ENCODE measurements at regions not wholly inside any gene's neighbourhood (a gene's known extent, or its start where the extent isn't known, plus 50 kb on each side); places are given as distances from the start of the nearest gene placed in this dataset.
"Not testable (repeated sequence)": the region's sequence is repeated elsewhere in the genome, so short reads cannot be mapped to it uniquely, and the experiment has no call there.

GRCh38 chr2:36058076-36058475, 297.5 kb upstream of the CRIM1 start:
- no peak for DNase-seq (ENCODE audit: low spot score)

- DNase-seq (ENCODE audit: low spot score): no peak
Measured at GRCh38 chr2:36052819-36053218, 302.8 kb upstream of the CRIM1 start.

GRCh38 chr2:36044411-36044810, 311.2 kb upstream of the CRIM1 start:
- DNase-seq (ENCODE audit: low spot score): no peak

- DNase-seq (ENCODE audit: low spot score): no peak
Measured at GRCh38 chr2:36035137-36035536, 320.4 kb upstream of the CRIM1 start.

GRCh38 chr2:36032046-36032445, 323.5 kb upstream of the CRIM1 start:
- DNase-seq (ENCODE audit: low spot score): no peak

GRCh38 chr2:36031471-36031870, 324.1 kb upstream of the CRIM1 start:
- no peak for DNase-seq (ENCODE audit: low spot score)

- no peak for DNase-seq (ENCODE audit: low spot score)
Measured at GRCh38 chr2:36027616-36028015, 328.0 kb upstream of the CRIM1 start.

- DNase-seq (ENCODE audit: low spot score): no peak
Measured at GRCh38 chr2:36013064-36013463, 342.5 kb upstream of the CRIM1 start.

- no peak for DNase-seq (ENCODE audit: low spot score)
Measured at GRCh38 chr2:36006444-36006843, 349.1 kb upstream of the CRIM1 start.

GRCh38 chr2:36002941-36003340, 352.6 kb upstream of the CRIM1 start:
- DNase-seq (ENCODE audit: low spot score): no peak

GRCh38 chr2:35997488-35997887, 358.1 kb upstream of the CRIM1 start:
- no peak for DNase-seq (ENCODE audit: low spot score)

GRCh38 chr2:35989503-35989902, 366.1 kb upstream of the CRIM1 start:
- DNase-seq (ENCODE audit: low spot score): no peak

- DNase-seq (ENCODE audit: low spot score): no peak
Measured at GRCh38 chr2:35989040-35989439, 366.5 kb upstream of the CRIM1 start.

GRCh38 chr2:35986871-35987270, 368.7 kb upstream of the CRIM1 start:
- DNase-seq (ENCODE audit: low spot score): no peak

GRCh38 chr2:35978218-35978617, 377.4 kb upstream of the CRIM1 start:
- no peak for DNase-seq (ENCODE audit: low spot score)

- no peak for DNase-seq (ENCODE audit: low spot score)
Measured at GRCh38 chr2:35976611-35977010, 379.0 kb upstream of the CRIM1 start.

GRCh38 chr2:35973737-35974132, 381.8 kb upstream of the CRIM1 start:
- no peak for DNase-seq (ENCODE audit: low spot score)

- DNase-seq (ENCODE audit: low spot score): no peak
Measured at GRCh38 chr2:35973132-35973736, 382.3 kb upstream of the CRIM1 start.

GRCh38 chr2:35963824-35964223, 391.8 kb upstream of the CRIM1 start:
- no peak for DNase-seq (ENCODE audit: low spot score)

GRCh38 chr2:35963357-35963756, 392.2 kb upstream of the CRIM1 start:
- DNase-seq (ENCODE audit: low spot score): no peak

GRCh38 chr2:35962585-35963146, 392.9 kb upstream of the CRIM1 start:
- DNase-seq (ENCODE audit: low spot score): no peak

GRCh38 chr2:35960596-35960995, 395.0 kb upstream of the CRIM1 start:
- no peak for DNase-seq (ENCODE audit: low spot score)

GRCh38 chr2:35957053-35957452, 398.5 kb upstream of the CRIM1 start:
- DNase-seq (ENCODE audit: low spot score): not testable (repeated sequence)

- DNase-seq (ENCODE audit: low spot score): no peak
Measured at GRCh38 chr2:35946478-35946877, 409.1 kb upstream of the CRIM1 start.

All from COLO829 (cell line).